ENCODE measurements at regions not wholly inside any gene's neighbourhood (a gene's known extent, or its start where the extent isn't known, plus 50 kb on each side); places are given as distances from the start of the nearest gene placed in this dataset.
A peak's percentile ranks its signal among the peaks of the same experiment; 100 is the strongest.

GRCh38 chr2:176622792-176623191 is 353.6 kb downstream of the MTX2 start:
- no peak for DNase-seq

- DNase-seq: no peak
Measured at GRCh38 chr2:176626796-176627195, 357.6 kb downstream of the MTX2 start.

- DNase-seq: no peak
Measured at GRCh38 chr2:176628438-176628837, 359.2 kb downstream of the MTX2 start.

DNA sequence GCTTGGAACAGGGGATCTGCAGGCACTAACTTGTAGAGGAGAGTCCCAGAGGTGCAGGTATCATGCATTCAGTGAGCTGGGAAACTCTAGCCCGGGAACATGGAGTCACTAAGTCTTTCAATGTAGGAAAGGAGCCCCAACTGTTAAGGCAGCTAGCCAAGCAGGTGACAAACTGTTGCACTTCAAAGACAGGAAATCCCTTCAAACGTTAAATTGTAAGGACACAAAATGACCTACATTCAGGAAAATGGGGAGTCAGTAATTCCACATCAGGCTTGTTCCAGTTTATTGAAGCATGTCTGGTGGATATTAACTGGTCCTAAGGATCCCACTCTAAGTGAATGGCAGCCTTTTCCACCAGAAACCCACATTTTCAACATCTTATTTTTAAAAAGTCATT is 364.5 kb downstream of the MTX2 start:
- DNase-seq: no peak

- no peak for DNase-seq
Measured at GRCh38 chr2:176636401-176636800, 367.2 kb downstream of the MTX2 start.

GRCh38 chr2:176637142-176637485 is 367.9 kb downstream of the MTX2 start:
- DNase-seq: no peak

- DNase-seq: no peak
Measured at GRCh38 chr2:176637486-176638166, 368.4 kb downstream of the MTX2 start.

DNA sequence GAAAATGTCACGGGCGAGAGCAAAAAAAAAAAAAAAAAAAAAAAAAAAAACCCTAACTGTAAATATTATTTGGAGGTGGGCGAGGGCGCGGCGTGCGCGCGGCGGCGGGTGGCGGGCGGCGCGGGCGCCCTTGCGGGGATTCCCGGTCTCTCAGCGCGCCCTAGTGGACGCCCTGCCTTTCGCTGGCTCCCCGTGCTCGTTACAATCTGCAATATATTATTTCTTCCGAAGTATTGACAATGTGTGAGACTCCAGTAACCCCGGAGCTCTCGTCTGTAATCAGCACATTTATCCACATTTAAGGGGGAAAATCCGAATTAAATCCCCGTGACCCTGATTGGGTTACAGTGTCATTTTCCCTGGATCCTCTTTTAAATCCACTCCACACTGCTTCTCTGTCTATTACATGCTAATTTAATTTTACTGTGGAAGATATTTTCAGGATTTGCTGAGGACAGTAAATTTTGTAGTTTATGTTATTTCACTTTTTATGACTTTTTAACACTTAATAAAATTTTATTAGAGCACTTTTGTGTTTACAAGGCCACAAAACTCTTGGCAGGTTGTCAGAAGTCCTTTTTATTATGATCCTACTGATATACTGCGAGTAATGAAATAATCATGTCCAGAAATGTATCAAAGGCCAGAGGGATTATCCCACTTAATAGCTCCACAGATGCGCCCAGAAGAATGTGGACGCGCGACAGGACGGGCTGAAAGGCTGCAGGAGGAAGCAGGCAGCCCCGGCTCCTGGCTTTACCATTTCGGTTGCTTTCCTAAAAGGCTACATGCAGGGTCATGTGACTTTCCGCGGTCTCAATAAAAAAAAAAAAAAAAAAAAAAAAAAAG is 369.1 kb downstream of the MTX2 start:
- peak; percentile 44 to 51 for DNase-seq

GRCh38 chr2:176639016-176639343 is 369.7 kb downstream of the MTX2 start:
- no peak for DNase-seq

GRCh38 chr2:176639671-176640070 is 370.4 kb downstream of the MTX2 start:
- no peak for DNase-seq

DNA sequence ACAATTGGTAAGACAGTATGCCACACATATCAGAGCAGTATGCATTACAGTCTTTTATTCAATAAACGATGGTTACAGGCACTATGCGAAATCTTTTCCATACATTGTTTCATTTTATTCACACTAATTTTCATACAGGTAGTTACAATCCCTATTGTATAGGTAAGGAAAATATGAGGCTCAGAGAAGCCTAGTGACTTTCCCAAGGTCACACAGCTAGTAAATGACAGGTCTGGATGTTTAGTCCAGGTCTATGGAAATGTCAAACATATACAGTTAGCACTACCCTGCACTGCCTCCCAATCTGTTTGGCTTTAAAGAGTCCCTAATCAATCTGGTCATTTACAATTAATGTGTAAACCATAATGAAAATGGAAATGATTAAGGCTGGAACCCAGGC is 372.2 kb downstream of the MTX2 start:
- no peak for DNase-seq

- DNase-seq: no peak
Measured at GRCh38 chr2:176642074-176642473, 372.8 kb downstream of the MTX2 start.

DNA sequence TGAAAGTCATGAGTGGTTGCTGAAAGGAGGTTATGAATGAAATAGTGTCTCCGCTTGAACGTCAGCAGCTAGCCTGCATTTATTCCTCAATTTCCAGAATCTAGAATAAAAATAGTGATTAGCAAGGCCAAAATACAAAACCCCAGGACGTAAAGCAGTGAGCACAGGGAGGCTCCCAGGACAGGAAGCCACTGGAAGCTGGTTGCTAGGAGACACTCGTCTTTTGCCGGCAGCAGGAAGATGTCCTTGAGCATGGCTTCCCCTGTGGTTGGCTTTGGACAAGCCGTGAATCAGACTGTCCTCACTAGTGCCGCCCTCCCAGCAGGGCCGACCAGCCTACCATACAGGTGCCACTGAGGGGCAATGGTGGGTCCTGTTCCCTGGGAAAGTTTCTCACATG is 374.4 kb downstream of the MTX2 start:
- DNase-seq: no peak

- DNase-seq: no peak
Measured at GRCh38 chr2:176645494-176645893, 376.3 kb downstream of the MTX2 start.

DNA sequence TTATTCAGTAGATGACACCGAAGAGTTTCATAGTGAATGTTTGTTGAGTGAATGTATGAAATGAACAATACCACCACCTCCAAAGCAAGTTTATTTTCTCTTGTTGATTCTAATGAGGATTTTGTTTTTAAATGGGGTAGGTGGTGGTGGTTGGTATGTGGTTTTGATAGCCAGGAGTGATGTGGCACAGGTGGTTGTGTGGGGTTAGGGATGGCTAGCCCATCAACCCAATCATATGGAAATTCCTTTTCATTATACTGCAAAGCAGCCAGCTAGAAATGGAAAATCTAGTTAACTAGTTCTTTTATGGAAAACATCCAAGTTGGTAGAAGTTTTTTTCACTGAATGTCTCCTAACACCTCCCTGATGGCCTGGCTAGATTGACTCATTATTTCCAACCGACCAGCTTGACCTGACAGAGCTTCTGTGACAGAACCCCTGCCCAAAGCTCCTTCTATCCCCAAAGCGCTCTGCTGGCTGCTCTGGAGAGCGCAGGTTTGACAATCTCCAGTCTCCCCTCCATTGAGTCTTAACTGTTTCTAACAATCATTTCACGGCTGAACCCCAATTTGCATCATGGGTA is 376.9 kb downstream of the MTX2 start:
- no peak for DNase-seq

- no peak for DNase-seq
Measured at GRCh38 chr2:176647325-176648165, 378.3 kb downstream of the MTX2 start.

GRCh38 chr2:176648700-176649297 is 379.6 kb downstream of the MTX2 start:
- no peak for DNase-seq

DNA sequence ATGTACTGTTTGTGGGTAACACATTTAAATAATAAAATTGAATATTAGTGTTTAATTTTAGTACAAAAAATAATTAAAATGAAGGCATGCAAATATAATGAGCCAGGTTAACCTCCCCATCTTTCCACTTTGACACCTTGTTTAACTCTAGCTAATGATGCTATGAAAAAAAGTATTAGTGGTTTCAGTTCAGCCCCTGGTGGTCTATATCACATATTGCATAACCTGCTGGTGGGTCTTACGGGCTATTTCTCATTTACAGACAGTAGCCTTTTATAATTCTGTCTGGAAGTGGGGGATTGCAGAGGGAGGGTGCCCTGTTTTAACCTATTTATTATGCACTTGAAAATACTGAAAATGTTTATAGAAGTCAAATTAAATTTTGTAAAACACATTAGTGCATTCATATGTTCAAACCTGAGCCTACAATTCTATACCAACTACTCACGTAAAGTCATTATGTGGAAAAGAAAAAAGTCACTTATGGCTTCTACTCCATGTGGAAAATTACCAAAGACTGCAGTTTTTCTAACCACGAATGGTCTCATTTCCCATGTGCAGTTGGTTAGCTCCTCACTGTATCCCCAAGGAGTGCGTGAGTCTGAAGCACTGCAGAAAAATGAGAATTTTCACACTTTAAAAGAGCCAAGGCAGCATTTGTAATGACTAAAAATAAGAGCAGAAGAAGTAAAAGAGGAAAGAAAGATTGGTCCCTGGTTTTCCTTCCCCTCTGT is 381.0 kb downstream of the MTX2 start:
- DNase-seq: no peak

GRCh38 chr2:176650838-176651555 is 381.8 kb downstream of the MTX2 start:
- DNase-seq: no peak

- peak in 1 of 2 donors; percentile 47 for DNase-seq
Measured at GRCh38 chr2:176652300-176653182, 383.3 kb downstream of the MTX2 start.

All from CD4-positive, alpha-beta T cell treated with Interleukin-1 beta for 1 hour (primary cell).